Body of pancreas (tissue), 4 donors: ENCODE measurements at regions not wholly inside any gene's neighbourhood (a gene's known extent, or its start where the extent isn't known, plus 50 kb on each side); places are given as distances from the start of the nearest gene placed in this dataset.

Source experiments
- ATAC-seq: fragments of 150-250 bp; one replicate; pipeline ENCODE4 v1.9.1; 2016
- DNase-seq, 4 donors: peaks; one replicate each; pipeline ENCODE4 v3.0.0-alpha.2; 2019
- H3K27ac ChIP-seq, 4 donors: fragments of 200-600 bp; sonication (generic); 1 replicate in 3 of 4; 2 replicates in 1 of 4; pipeline versions ENCODE4 v1.5.1 to v1.6.1; 2016 to 2019; ENCODE audit warnings: mild to moderate bottlenecking in 1 of 4, mixed read lengths in 1 of 4, moderate library complexity in 1 of 4
- H3K27me3 ChIP-seq, 2 donors: fragments of 200-600 bp; sonication (generic); one replicate each; pipeline ENCODE4 v1.6.0; 2016; ENCODE audit warnings: mild to moderate bottlenecking in 1 of 2
- H3K36me3 ChIP-seq, 2 donors: fragments of 200-600 bp; sonication (generic); replicated peaks in 1 of 2; 2 replicates each; pipeline ENCODE4 v1.5.1; 2016; ENCODE audit warnings: low read depth in 2 of 2; ENCODE audit not compliant: insufficient read depth in 1 of 2
- H3K4me1 ChIP-seq: fragments of 200-600 bp; sonication (generic); one replicate; pipeline ENCODE4 v1.6.0; 2016
- H3K4me3 ChIP-seq, 2 donors: fragments of 200-600 bp; sonication (generic); 1 replicate in 1 of 2; 2 replicates in 1 of 2; pipeline ENCODE4 v1.5.1; 2016 to 2019
- H3K9me3 ChIP-seq, 3 donors: fragments of 200-600 bp; sonication (generic); 1 replicate in 2 of 3; 2 replicates in 1 of 3; pipeline ENCODE4 v1.5.1; 2016
- POLR2A ChIP-seq, 3 donors: fragments of 450-650 bp; IDR thresholded peaks; one replicate each; pipeline ENCODE4 v1.6.1; 2016; ENCODE audit warnings: antibody characterized with exemption in 3 of 3, mild to moderate bottlenecking in 2 of 3
- WGBS, 2 donors: methylation state at CpG; one replicate each; pipeline ENCODE4 v1.1.5; 2017; 5-methylcytosine and 5-hydroxymethylcytosine counted together
- intact Hi-C: fragments of 100-400 bp; cut with DNase I; formaldehyde crosslinking; loops from one replicate; pipeline ENCODE4 v1.15.1; 2023
- TF ChIP-seq, protein P1 (sequence below), 7 experiments: fragments of 450-650 bp in 4 of 7; fragments of 200-600 bp in 3 of 7; sonication (generic) in 3 of 7; IDR thresholded peaks; one replicate each; pipeline ENCODE4 v1.5.1; 2016 to 2019; ENCODE audit warnings: antibody characterized with exemption in 7 of 7

- DNase-seq: peak in 3 of 4 donors; percentile 22 to 69 (median 33)
- 4 to 7% methylated on average over 3 of the region's 3 CpGs for WGBS, 2 donors
Measured at GRCh38 chr4:84401701-84402306, 97.3 kb downstream of the NKX6-1 start.

GRCh38 chr4:84394386-84394785 lies 104.7 kb downstream of the NKX6-1 start:
- TF ChIP-seq POLR2A (IDR thresholded peaks at IDR 0.05): no peak
- TF ChIP-seq, protein P1, sequence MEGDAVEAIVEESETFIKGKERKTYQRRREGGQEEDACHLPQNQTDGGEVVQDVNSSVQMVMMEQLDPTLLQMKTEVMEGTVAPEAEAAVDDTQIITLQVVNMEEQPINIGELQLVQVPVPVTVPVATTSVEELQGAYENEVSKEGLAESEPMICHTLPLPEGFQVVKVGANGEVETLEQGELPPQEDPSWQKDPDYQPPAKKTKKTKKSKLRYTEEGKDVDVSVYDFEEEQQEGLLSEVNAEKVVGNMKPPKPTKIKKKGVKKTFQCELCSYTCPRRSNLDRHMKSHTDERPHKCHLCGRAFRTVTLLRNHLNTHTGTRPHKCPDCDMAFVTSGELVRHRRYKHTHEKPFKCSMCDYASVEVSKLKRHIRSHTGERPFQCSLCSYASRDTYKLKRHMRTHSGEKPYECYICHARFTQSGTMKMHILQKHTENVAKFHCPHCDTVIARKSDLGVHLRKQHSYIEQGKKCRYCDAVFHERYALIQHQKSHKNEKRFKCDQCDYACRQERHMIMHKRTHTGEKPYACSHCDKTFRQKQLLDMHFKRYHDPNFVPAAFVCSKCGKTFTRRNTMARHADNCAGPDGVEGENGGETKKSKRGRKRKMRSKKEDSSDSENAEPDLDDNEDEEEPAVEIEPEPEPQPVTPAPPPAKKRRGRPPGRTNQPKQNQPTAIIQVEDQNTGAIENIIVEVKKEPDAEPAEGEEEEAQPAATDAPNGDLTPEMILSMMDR (IDR thresholded peaks at IDR 0.05): no peak
- WGBS, 2 donors: 62 to 72% methylated on average over 3 of the region's 3 CpGs
- Histone ChIP-seq H3K9me3 (no peaks in the 10 kb centered on the region), H3K27me3 (no peaks in the 10 kb centered on the region), H3K36me3 (no peaks in the 10 kb centered on the region), H3K4me1 (no peaks in the 10 kb centered on the region), H3K27ac (no peak overlapping the region), H3K4me3 (no peak overlapping the region)
- intact Hi-C loops: no loop called here
- ATAC-seq: no peak
- no peak for DNase-seq

More at GRCh38 chr4:84401701-84402306, 97.3 kb downstream of the NKX6-1 start:
- TF ChIP-seq, protein P1 (IDR thresholded peaks at IDR 0.05): no peak
- no peak for TF ChIP-seq POLR2A (IDR thresholded peaks at IDR 0.05)
- Histone ChIP-seq H3K9me3 (no peaks in the 10 kb centered on the region), H3K4me1 (peaks cover 7% of the 10 kb centered on the region), H3K36me3 (no peaks in the 10 kb centered on the region), H3K27ac (no peak overlapping the region), H3K4me3 (no peak overlapping the region), H3K27me3 (no peaks in the 10 kb centered on the region)
- intact Hi-C loops: no loop called here
- no peak for ATAC-seq

GRCh38 chr4:84392951-84393590 lies 106.0 kb downstream of the NKX6-1 start:
- no peaks in the 10 kb centered on the region for H3K27me3 ChIP-seq
- no peaks in the 10 kb centered on the region for H3K9me3 ChIP-seq
- H3K27ac ChIP-seq: no peak overlapping the region
- no peaks in the 10 kb centered on the region for H3K36me3 ChIP-seq
- intact Hi-C loops: no loop called here
- 70 to 74% methylated on average over 3 of the region's 3 CpGs for WGBS, 2 donors
- no peak for DNase-seq
- no peaks in the 10 kb centered on the region for H3K4me1 ChIP-seq
- no peak overlapping the region for H3K4me3 ChIP-seq
- TF ChIP-seq POLR2A (IDR thresholded peaks at IDR 0.05): no peak
- TF ChIP-seq, protein P1 (IDR thresholded peaks at IDR 0.05): no peak
- ATAC-seq: no peak

GRCh38 chr4:84389406-84389805 lies 109.7 kb downstream of the NKX6-1 start:
- TF ChIP-seq, protein P1 (IDR thresholded peaks at IDR 0.05): no peak
- TF ChIP-seq POLR2A (IDR thresholded peaks at IDR 0.05): no peak
- H3K4me3 ChIP-seq: no peak overlapping the region
- ATAC-seq (no peak), DNase-seq (no peak)
- H3K36me3 ChIP-seq: no peaks in the 10 kb centered on the region
- intact Hi-C loops: no loop called here
- WGBS, 2 donors: 68 to 89% methylated on average over 2 of the region's 2 CpGs
- no peak overlapping the region for H3K27ac ChIP-seq
- no peaks in the 10 kb centered on the region for H3K9me3 ChIP-seq
- H3K4me1 ChIP-seq: no peaks in the 10 kb centered on the region
- H3K27me3 ChIP-seq: no peaks in the 10 kb centered on the region

DNA sequence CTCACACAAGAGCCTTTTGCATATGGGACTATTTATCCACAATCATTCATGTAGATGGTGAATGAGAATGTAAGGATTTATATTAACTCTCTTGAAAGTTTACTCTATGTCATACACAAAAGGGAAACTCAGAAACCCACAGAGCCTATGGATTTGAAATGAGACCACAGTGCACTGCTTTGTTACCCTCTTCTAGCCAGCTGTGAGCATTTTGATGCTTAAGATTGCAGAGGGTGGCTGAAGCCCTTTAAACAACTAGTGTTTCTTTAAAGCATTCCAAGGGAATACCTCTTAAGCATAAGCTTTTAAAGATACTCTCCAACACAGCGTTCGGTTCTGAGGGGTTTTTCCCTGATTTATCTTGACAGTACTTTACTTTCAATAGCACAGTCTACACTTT lies 113.9 kb downstream of the NKX6-1 start:
- intact Hi-C loops: no loop called here
- no peak overlapping the region for H3K4me3 ChIP-seq
- no peaks in the 10 kb centered on the region for H3K36me3 ChIP-seq
- 43 to 55% methylated on average over 2 of the region's 2 CpGs for WGBS, 2 donors
- TF ChIP-seq POLR2A (IDR thresholded peaks at IDR 0.05): no peak
- TF ChIP-seq, protein P1 (IDR thresholded peaks at IDR 0.05): no peak
- H3K27ac ChIP-seq: no peak overlapping the region
- DNase-seq (no peak), ATAC-seq (no peak)
- no peaks in the 10 kb centered on the region for H3K4me1 ChIP-seq
- H3K9me3 ChIP-seq: no peaks in the 10 kb centered on the region
- H3K27me3 ChIP-seq: no peaks in the 10 kb centered on the region
